ENCODE measurements at regions not wholly inside any gene's neighbourhood (a gene's known extent, or its start where the extent isn't known, plus 50 kb on each side); places are given as distances from the start of the nearest gene placed in this dataset.

DNA sequence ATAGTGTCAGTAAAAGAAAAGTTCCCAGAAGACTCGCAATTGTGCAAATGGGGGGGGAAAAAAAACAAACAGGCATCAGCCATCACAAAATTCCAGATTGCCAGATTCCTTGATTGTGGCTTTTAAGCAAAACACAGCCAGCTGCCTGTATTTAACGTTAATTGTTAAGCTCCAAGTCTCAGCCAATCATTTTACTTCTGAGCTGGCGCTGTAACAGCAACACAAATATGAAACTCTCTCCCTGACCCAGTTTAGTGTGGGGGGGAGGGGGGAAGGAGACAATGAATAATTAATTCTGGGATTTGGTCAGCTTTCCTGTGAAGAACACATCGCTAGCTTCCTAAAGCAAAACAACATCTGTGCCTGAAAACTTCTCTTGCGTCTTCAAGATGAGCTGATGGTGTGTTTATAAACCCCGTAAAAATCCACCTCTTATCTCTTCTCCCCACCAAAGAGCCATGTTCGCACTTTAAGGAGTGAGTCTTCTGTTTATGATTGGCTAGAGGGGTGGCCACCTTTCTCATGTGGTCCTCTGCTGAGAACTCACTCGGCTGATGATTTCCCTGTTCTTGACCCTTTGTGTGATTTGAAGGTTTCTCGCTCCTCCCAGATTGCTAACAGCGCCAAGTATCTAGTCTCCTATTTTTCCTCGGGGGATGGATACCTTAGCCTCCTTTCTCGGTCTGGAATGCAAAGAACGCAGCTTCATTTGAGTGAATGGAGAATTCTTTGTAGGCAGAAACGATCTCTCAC, 160.2 kb upstream of the DAPK1 start:
- Histone ChIP-seq H3K4me1 (ENCODE audit: insufficient read depth, low read length) (peaks cover 3% of the 10 kb centered on the region; the same call in 1 of the 2 replicates), H2AK5ac (ENCODE audit: insufficient read length, low read length) (no peak overlapping the region), H3K23me2 (ENCODE audit: insufficient read length, low read depth, low read length, poor library complexity, severe bottlenecking) (peaks cover 14% of the 10 kb centered on the region), H3K27me3 (ENCODE audit: insufficient read depth, low read length) (no peaks in the 10 kb centered on the region), H2BK12ac (ENCODE audit: insufficient read length, low read depth, low read length) (peak overlapping the region; percentile 19), H2BK5ac (ENCODE audit: insufficient read length, low read length) (no peak overlapping the region), H2BK20ac (ENCODE audit: low read depth, low read length, poor library complexity, severe bottlenecking) (no peak overlapping the region), H3K79me1 (ENCODE audit: insufficient read depth, low read depth, low read length, poor library complexity, severe bottlenecking) (no peaks in the 10 kb centered on the region), H4K8ac (replicated peaks; ENCODE audit: insufficient read length, low read depth, low read length) (no peak overlapping the region), H3T11ph (ENCODE audit: low read length) (no peak overlapping the region), H3K14ac (ENCODE audit: insufficient read depth, low read length) (peak overlapping the region; percentile 4; the same call in 1 of the 2 replicates), H4K20me1 (ENCODE audit: control insufficient read depth, insufficient read depth, insufficient read length) (no peaks in the 10 kb centered on the region), H3K18ac (ENCODE audit: insufficient read length, low read depth, low read length) (no peak overlapping the region), H3K4me2 (ENCODE audit: insufficient read depth, insufficient read length, low read length) (peak overlapping the region; percentile 80), H2BK15ac (ENCODE audit: low read depth, low read length) (no peak overlapping the region), H2BK120ac (ENCODE audit: low read depth, low read length, poor library complexity, severe bottlenecking) (no peak overlapping the region), H3K4ac (ENCODE audit: low read depth, low read length) (no peak overlapping the region), H3K9me3 (ENCODE audit: control insufficient read depth, low read depth, low read length) (no peaks in the 10 kb centered on the region), H4K5ac (ENCODE audit: insufficient read length, low read depth, low read length) (no peak overlapping the region), H4K91ac (ENCODE audit: insufficient read length, low read depth, low read length) (no peak overlapping the region), H3K27ac (ENCODE audit: insufficient read length, low read depth, low read length) (peak overlapping the region; percentile 91), H3K56ac (ENCODE audit: insufficient read length, low read depth, low read length) (no peak overlapping the region), H2AFZ (ENCODE audit: low read length) (peak overlapping the region; percentile 1), H3K9ac (ENCODE audit: extremely low read depth, insufficient read length, low read length) (peak overlapping the region; percentile 46), H3K79me2 (ENCODE audit: insufficient read depth, low read length) (no peaks in the 10 kb centered on the region; the same call in 1 of the 2 replicates), H3K23ac (ENCODE audit: insufficient read length, low read depth, low read length) (no peak overlapping the region)
- Mint-ChIP-seq H3K27me3 (ENCODE audit: low read depth) (peaks cover 2% of the 10 kb centered on the region), H3K4me3 (peak overlapping the region; percentile 67 to 78), H3K36me3 (ENCODE audit: insufficient read depth in 1 of 3, low read depth in 3 of 3) (no peaks in the 10 kb centered on the region; a peak in 1 of 7 replicates), H3K9me3 (peaks cover 0 to 7% of the 10 kb centered on the region in 2 experiments; a peak in 3 of 5 replicates), H3K4me1 (peaks cover 32% of the 10 kb centered on the region in 2 experiments), H3K27ac (peak overlapping the region in 2 of 3 experiments; percentile 73 to 93; a peak in 6 of 7 replicates)
- peak; percentile 72 for DNase-seq
- TF ChIP-seq, protein P1, sequence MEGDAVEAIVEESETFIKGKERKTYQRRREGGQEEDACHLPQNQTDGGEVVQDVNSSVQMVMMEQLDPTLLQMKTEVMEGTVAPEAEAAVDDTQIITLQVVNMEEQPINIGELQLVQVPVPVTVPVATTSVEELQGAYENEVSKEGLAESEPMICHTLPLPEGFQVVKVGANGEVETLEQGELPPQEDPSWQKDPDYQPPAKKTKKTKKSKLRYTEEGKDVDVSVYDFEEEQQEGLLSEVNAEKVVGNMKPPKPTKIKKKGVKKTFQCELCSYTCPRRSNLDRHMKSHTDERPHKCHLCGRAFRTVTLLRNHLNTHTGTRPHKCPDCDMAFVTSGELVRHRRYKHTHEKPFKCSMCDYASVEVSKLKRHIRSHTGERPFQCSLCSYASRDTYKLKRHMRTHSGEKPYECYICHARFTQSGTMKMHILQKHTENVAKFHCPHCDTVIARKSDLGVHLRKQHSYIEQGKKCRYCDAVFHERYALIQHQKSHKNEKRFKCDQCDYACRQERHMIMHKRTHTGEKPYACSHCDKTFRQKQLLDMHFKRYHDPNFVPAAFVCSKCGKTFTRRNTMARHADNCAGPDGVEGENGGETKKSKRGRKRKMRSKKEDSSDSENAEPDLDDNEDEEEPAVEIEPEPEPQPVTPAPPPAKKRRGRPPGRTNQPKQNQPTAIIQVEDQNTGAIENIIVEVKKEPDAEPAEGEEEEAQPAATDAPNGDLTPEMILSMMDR (conservative IDR thresholded peaks at IDR 0.05): no peak
- WGBS (ENCODE audit: extremely low coverage, insufficient read length, low lambda C conversion rate): no CpG with 5 or more reads among the region's 14 CpGs
